ENCODE measurements at regions not wholly inside any gene's neighbourhood (a gene's known extent, or its start where the extent isn't known, plus 50 kb on each side); places are given as distances from the start of the nearest gene placed in this dataset.
"Not testable (repeated sequence)": the region's sequence is repeated elsewhere in the genome, so short reads cannot be mapped to it uniquely, and the experiment has no call there.

GRCh38 chr2:200199576-200200263 lies 106.8 kb upstream of the SPATS2L start:
- H3K36me3 ChIP-seq = no peaks in the 10 kb centered on the region
- H3K9me3 ChIP-seq = no peaks in the 10 kb centered on the region
- no peak overlapping the region for H3K4me3 ChIP-seq
- no peak for DNase-seq (ENCODE audit: extremely low spot score in 2 of 2)
- TF ChIP-seq POLR2A (IDR thresholded peaks at IDR 0.05) (no peak), CTCF (IDR thresholded peaks at IDR 0.05) (no peak)
- intact Hi-C loops (cut with DNase I) = no loop called here
- no peaks in the 10 kb centered on the region for H3K27me3 ChIP-seq
- H3K27ac ChIP-seq = no peak overlapping the region
- no peaks in the 10 kb centered on the region for H3K4me1 ChIP-seq

DNA sequence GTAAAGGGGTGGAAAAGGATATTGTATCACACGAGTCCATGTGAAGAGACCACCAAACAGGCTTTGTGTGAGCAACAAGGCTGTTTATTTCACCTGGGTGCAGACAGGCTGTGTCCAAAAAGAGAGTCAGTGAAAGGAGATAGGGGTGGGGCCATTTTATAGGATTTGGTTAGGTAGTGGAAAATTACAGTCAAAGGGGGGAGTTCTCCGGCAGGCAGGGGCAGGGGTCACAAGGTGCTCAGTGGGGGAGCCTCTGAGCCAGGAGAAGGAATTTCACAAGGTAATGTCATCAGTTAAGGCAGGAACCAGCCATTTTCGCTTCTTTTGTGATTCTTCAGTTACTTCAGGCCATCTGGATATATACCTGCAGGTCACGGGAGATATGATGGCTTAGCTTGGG lies 104.7 kb upstream of the SPATS2L start:
- DNase-seq (ENCODE audit: extremely low spot score in 2 of 2); H3K27ac ChIP-seq; intact Hi-C loops (cut with DNase I); H3K4me1 ChIP-seq; H3K9me3 ChIP-seq; H3K36me3 ChIP-seq; H3K4me3 ChIP-seq; H3K27me3 ChIP-seq: not testable (repeated sequence)

DNA sequence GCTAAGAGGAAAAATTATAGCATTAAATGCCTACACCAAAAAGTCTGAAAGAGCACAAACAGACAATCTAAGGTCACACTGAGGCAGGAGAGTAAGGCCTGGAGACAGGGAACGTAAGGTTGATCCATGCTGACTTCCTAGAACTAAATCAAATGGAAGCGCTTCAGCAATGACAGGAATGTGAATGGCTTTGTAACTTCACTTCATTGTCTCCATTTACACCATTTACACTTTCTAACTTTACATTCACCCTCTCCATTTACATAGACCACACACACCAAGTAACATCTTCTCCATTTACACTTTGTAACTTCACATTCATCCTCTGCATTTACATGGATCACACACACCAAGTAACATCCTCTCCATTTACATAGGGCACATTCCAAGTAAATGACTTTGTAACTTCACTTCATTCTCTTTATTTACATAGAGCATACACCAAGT lies 103.1 kb upstream of the SPATS2L start:
- TF ChIP-seq POLR2AphosphoS5 (IDR thresholded peaks at IDR 0.05; ENCODE audit: insufficient read depth in 1 of 2, low read depth in 1 of 2) (no peak), CTCF (IDR thresholded peaks at IDR 0.05) (no peak), POLR2A (IDR thresholded peaks at IDR 0.05) (no peak)
- Histone ChIP-seq H3K27ac (no peak overlapping the region), H3K4me1 (no peaks in the 10 kb centered on the region), H3K36me3 (no peaks in the 10 kb centered on the region), H3K27me3 (no peaks in the 10 kb centered on the region), H3K4me3 (no peak overlapping the region), H3K9me3 (no peaks in the 10 kb centered on the region)
- no peak for DNase-seq (ENCODE audit: extremely low spot score in 2 of 2)
- intact Hi-C loops (cut with DNase I) = no loop called here

DNA sequence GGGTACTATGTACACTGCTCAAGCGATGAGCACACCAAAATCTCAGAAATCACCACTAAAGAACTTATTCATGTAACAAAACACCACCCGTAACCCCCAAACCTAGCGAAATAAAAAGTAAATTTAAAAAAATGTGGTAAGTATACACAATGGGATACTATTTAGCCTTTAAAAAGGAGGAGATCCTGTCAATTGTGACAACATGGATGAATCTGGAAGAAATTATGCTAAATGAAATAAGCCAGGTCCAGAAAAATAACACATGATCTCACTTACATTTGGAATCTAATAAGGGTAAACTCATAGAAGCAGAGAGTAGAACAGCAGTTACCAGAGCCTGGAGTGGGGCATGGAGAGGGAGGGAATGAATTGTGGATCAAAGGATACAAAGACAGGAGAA lies 98.5 kb upstream of the SPATS2L start:
- Histone ChIP-seq H3K27ac (no peak overlapping the region), H3K36me3 (no peaks in the 10 kb centered on the region), H3K9me3 (no peaks in the 10 kb centered on the region), H3K4me3 (no peak overlapping the region), H3K27me3 (no peaks in the 10 kb centered on the region), H3K4me1 (no peaks in the 10 kb centered on the region)
- intact Hi-C loops (cut with DNase I) = no loop called here
- TF ChIP-seq CTCF (IDR thresholded peaks at IDR 0.05) (no peak), POLR2A (IDR thresholded peaks at IDR 0.05) (no peak), POLR2AphosphoS5 (IDR thresholded peaks at IDR 0.05; ENCODE audit: insufficient read depth in 1 of 2, low read depth in 1 of 2) (no peak)
- no peak for DNase-seq (ENCODE audit: extremely low spot score in 2 of 2)

DNA sequence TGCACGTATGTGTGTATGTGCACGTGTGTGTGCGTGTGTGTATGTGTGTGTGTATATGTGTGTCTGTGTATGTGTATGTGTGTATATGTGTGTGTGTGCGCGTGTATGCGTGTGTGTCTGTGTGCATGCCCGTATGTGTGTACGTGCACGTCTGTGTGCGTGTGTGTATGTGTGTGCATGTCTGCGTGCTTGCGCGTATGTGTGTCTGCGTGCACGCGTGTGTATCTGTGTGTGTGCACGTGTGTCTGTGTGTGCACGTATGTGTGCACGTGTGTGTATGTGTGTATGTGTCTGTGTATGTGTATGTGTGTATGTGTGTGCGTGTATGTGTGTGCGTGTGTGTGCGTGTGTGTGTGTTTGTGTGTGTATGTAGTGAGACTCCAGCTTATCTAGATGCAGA lies 97.5 kb upstream of the SPATS2L start:
- H3K27me3 ChIP-seq = no peaks in the 10 kb centered on the region
- H3K4me1 ChIP-seq = no peaks in the 10 kb centered on the region
- no peak overlapping the region for H3K4me3 ChIP-seq
- H3K36me3 ChIP-seq = no peaks in the 10 kb centered on the region
- no peak for DNase-seq (ENCODE audit: extremely low spot score in 2 of 2)
- H3K9me3 ChIP-seq = no peaks in the 10 kb centered on the region
- H3K27ac ChIP-seq = no peak overlapping the region
- intact Hi-C loops (cut with DNase I) = no loop called here
- TF ChIP-seq POLR2AphosphoS5 (IDR thresholded peaks at IDR 0.05; ENCODE audit: insufficient read depth in 1 of 2, low read depth in 1 of 2) (no peak), POLR2A (IDR thresholded peaks at IDR 0.05) (no peak), CTCF (IDR thresholded peaks at IDR 0.05) (no peak)
